HEK293 (cell line): ENCODE measurements at regions not wholly inside any gene's neighbourhood (a gene's known extent, or its start where the extent isn't known, plus 50 kb on each side); places are given as distances from the start of the nearest gene placed in this dataset.

Experiments used
- CTCF ChIP-seq: fragments of 450-650 bp; formaldehyde crosslinking; IDR thresholded peaks from 2 replicates; pipeline ENCODE4 v1.5.1; 2016; ENCODE audit warnings: missing biosample characterization, missing genetic modification characterization
- TCF7L2 ChIP-seq: IDR thresholded peaks from 2 replicates; pipeline ENCODE4 v1.6.1; 2011; ENCODE audit warnings: low read depth, mild to moderate bottlenecking, inconsistent platforms, low read length, moderate library complexity, borderline replicate concordance
- ZBTB7A ChIP-seq: fragments of 450-650 bp; formaldehyde crosslinking; IDR thresholded peaks from 2 replicates; pipeline ENCODE4 v1.5.1; 2016; ENCODE audit warnings: low read depth, missing biosample characterization, missing genetic modification characterization
- ZNF221 ChIP-seq: fragments of 450-650 bp; formaldehyde crosslinking; IDR thresholded peaks from 2 replicates; pipeline ENCODE4 v1.5.1; 2017; ENCODE audit warnings: missing biosample characterization, missing genetic modification characterization, borderline replicate concordance
- ZNF23 ChIP-seq: fragments of 450-650 bp; formaldehyde crosslinking; IDR thresholded peaks from 2 replicates; pipeline ENCODE4 v1.5.1; 2016; ENCODE audit warnings: missing biosample characterization, missing genetic modification characterization, borderline replicate concordance
- ZNF549 ChIP-seq: fragments of 450-650 bp; IDR thresholded peaks from 2 replicates; pipeline ENCODE4 v1.5.1; 2018; ENCODE audit warnings: missing biosample characterization, missing genetic modification characterization, mild to moderate bottlenecking, inconsistent platforms, moderate library complexity
- TF ChIP-seq, protein P1 (sequence below): fragments of 450-650 bp; formaldehyde crosslinking; IDR thresholded peaks from 2 replicates; pipeline ENCODE4 v1.5.1; 2016; ENCODE audit warnings: missing biosample characterization, missing genetic modification characterization
- TF ChIP-seq, protein P2 (sequence below): fragments of 450-650 bp; formaldehyde crosslinking; IDR thresholded peaks from 2 replicates; pipeline ENCODE4 v1.5.1; 2016; ENCODE audit warnings: missing biosample characterization, missing genetic modification characterization
- TF ChIP-seq, protein P3 (sequence below): fragments of 450-650 bp; formaldehyde crosslinking; IDR thresholded peaks from 2 replicates; pipeline ENCODE4 v1.5.1; 2016; ENCODE audit warnings: missing biosample characterization, missing genetic modification characterization

- TF ChIP-seq, protein P1, sequence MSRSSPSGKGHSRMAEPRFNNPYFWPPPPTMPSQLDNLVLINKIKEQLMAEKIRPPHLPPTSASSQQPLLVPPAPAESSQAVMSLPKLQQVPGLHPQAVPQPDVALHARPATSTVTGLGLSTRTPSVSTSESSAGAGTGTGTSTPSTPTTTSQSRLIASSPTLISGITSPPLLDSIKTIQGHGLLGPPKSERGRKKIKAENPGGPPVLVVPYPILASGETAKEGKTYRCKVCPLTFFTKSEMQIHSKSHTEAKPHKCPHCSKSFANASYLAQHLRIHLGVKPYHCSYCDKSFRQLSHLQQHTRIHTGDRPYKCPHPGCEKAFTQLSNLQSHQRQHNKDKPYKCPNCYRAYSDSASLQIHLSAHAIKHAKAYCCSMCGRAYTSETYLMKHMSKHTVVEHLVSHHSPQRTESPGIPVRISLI (tag by site-specific recombination), result no peak
- no peak for TF ChIP-seq ZNF221 (tag by site-specific recombination)
- TF ChIP-seq ZNF549, result no peak
- no peak for TF ChIP-seq ZBTB7A (tag by site-specific recombination)
- no peak for TF ChIP-seq CTCF
- TF ChIP-seq, protein P2, sequence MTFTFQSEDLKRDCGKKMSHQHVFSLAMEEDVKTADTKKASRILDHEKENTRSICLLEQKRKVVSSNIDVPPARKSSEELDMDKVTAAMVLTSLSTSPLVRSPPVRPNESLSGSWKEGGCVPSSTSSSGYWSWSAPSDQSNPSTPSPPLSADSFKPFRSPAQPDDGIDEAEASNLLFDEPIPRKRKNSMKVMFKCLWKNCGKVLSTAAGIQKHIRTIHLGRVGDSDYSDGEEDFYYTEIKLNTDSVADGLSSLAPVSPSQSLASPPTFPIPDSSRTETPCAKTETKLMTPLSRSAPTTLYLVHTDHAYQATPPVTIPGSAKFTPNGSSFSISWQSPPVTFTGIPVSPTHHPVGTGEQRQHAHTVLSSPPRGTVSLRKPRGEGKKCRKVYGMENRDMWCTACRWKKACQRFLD (tag by site-specific recombination), result no peak
- no peak for TF ChIP-seq ZNF23 (tag by site-specific recombination)
- TF ChIP-seq TCF7L2, result no peak
- TF ChIP-seq, protein P3, sequence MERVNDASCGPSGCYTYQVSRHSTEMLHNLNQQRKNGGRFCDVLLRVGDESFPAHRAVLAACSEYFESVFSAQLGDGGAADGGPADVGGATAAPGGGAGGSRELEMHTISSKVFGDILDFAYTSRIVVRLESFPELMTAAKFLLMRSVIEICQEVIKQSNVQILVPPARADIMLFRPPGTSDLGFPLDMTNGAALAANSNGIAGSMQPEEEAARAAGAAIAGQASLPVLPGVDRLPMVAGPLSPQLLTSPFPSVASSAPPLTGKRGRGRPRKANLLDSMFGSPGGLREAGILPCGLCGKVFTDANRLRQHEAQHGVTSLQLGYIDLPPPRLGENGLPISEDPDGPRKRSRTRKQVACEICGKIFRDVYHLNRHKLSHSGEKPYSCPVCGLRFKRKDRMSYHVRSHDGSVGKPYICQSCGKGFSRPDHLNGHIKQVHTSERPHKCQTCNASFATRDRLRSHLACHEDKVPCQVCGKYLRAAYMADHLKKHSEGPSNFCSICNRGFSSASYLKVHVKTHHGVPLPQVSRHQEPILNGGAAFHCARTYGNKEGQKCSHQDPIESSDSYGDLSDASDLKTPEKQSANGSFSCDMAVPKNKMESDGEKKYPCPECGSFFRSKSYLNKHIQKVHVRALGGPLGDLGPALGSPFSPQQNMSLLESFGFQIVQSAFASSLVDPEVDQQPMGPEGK (tag by site-specific recombination), result no peak
Observed at GRCh38 chr5:160957312-160957861, 105.4 kb upstream of the ATP10B start.
